HCT116 (cell line): ENCODE measurements at regions not wholly inside any gene's neighbourhood (a gene's known extent, or its start where the extent isn't known, plus 50 kb on each side); places are given as distances from the start of the nearest gene placed in this dataset.

Experiments
- ATAC-seq: fragments of 200-7000 bp; cut with Tn5 transposase; 2 replicates; pipeline ENCODE4 v1.9.1; 2020; ENCODE audit warnings: mild to moderate bottlenecking, moderate library complexity
- BruUV-seq: library from RNA; stranded (reverse); fragments of 400-500 nt; replicated peaks from 2 replicates; lab custom pipeline; 2021; lab: Mats Ljungman, UMichigan
- CTCF ChIA-PET: fragments of 300-600 bp; sonication (Branson Sonifier 250); formaldehyde crosslinking; loops from one replicate; lab custom pipeline; 2021; ENCODE audit warnings: antibody characterized with exemption; lab: Charles Lee
- POLR2A ChIA-PET: fragments of 300-600, 350-600 bp; sonication (Branson Sonifier 250); formaldehyde crosslinking; loops from one replicate; lab custom pipeline; 2021; ENCODE audit warnings: antibody characterized with exemption; lab: Charles Lee
- RAD21 ChIA-PET, 2 experiments: fragments of 300-600 bp; sonication (Branson Sonifier 250); formaldehyde crosslinking; loops; one replicate each; lab custom pipeline; 2023; ENCODE audit warnings: low total read pairs in 2 of 2; ENCODE audit not compliant: uncharacterized antibody in 2 of 2, unreplicated experiment in 2 of 2, low non-redundant PET in 1 of 2; lab: Charles Lee
- DNase-seq: peaks from one replicate; pipeline ENCODE4 v3.0.0-alpha.2; 2010; ENCODE audit warnings: low read depth, low spot score
- H2AFZ ChIP-seq: fragments of 200-600 bp; shearing (Covaris generic), sonication (generic); 2 replicates; pipeline ENCODE4 v1.6.1; 2017; ENCODE audit warnings: low read depth, mixed run types, mixed read lengths, antibody characterized with exemption, low read length; ENCODE audit not compliant: poor library complexity, severe bottlenecking
- H3K27ac ChIP-seq: 2 replicates; pipeline ENCODE4 v1.5.1; 2012; ENCODE audit warnings: low read depth, low read length
- H3K27me3 ChIP-seq: fragments of 200-600 bp; sonication (generic); 2 replicates; pipeline ENCODE4 v1.6.1; 2016; ENCODE audit warnings: mixed run types, low read length, mixed read lengths; ENCODE audit not compliant: insufficient read depth
- H3K36me3 ChIP-seq, 2 experiments: fragments of 200-500 bp in 1 of 2; fragments of 200-600 bp in 1 of 2; sonication (Bioruptor generic) in 1 of 2; sonication (generic) in 1 of 2; 2 replicates each; pipeline versions ENCODE4 v1.5.1 to v1.6.1; 2014 to 2016; ENCODE audit warnings: low read length in 2 of 2, inconsistent platforms in 1 of 2, mixed read lengths in 1 of 2, mixed run types in 1 of 2; ENCODE audit not compliant: insufficient read depth in 2 of 2, control insufficient read depth in 1 of 2
- H3K4me1 ChIP-seq, 2 experiments: fragments of 200-600 bp in 1 of 2; sonication (generic) in 1 of 2; 2 replicates each; pipeline versions ENCODE4 v1.5.1 to v1.6.1; 2012 to 2017; ENCODE audit warnings: low read length in 2 of 2, inconsistent platforms in 1 of 2, mild to moderate bottlenecking in 1 of 2, mixed read lengths in 1 of 2, mixed run types in 1 of 2, moderate library complexity in 1 of 2; ENCODE audit not compliant: insufficient read depth in 2 of 2, control insufficient read depth in 1 of 2
- H3K4me2 ChIP-seq: fragments of 200-600 bp; sonication (generic); 2 replicates; pipeline ENCODE4 v1.6.1; 2017; ENCODE audit warnings: mixed run types, low read length, mixed read lengths
- H3K4me3 ChIP-seq, 2 experiments: fragments of 200-600 bp in 1 of 2; sonication (generic) in 1 of 2; replicated peaks in 1 of 2; 2 replicates each; pipeline ENCODE4 v1.5.1; 2011 to 2016; ENCODE audit warnings: low read length in 2 of 2, control low read depth in 1 of 2, low read depth in 1 of 2, mild to moderate bottlenecking in 1 of 2, mixed read lengths in 1 of 2, mixed run types in 1 of 2
- H3K79me2 ChIP-seq: fragments of 200-600 bp; sonication (generic); 2 replicates; pipeline ENCODE4 v1.6.1; 2017; ENCODE audit warnings: mild to moderate bottlenecking, mixed run types, low read length, moderate library complexity, mixed read lengths; ENCODE audit not compliant: insufficient read depth
- H3K9ac ChIP-seq: fragments of 200-600 bp; sonication (generic); 2 replicates; pipeline ENCODE4 v1.6.1; 2016; ENCODE audit warnings: low read length, mixed read lengths
- H3K9me2 ChIP-seq: fragments of 200-600 bp; sonication (generic), shearing (Covaris generic); 2 replicates; pipeline ENCODE4 v1.6.1; 2017; ENCODE audit warnings: mixed run types, mild to moderate bottlenecking, moderate library complexity; ENCODE audit not compliant: insufficient read depth
- H3K9me3 ChIP-seq, 2 experiments: fragments of 200-500 bp in 1 of 2; fragments of 200-600 bp in 1 of 2; sonication (Bioruptor generic) in 1 of 2; sonication (generic) in 1 of 2; 2 replicates each; pipeline ENCODE4 v1.6.1; 2014 to 2017; ENCODE audit warnings: low read length in 2 of 2, mixed read lengths in 2 of 2, inconsistent platforms in 1 of 2, low read depth in 1 of 2, mild to moderate bottlenecking in 1 of 2, mixed run types in 1 of 2, moderate library complexity in 1 of 2; ENCODE audit not compliant: control insufficient read depth in 1 of 2, insufficient read depth in 1 of 2
- H4K20me1 ChIP-seq: fragments of 200-600 bp; sonication (generic), shearing (Covaris generic); 2 replicates; pipeline ENCODE4 v1.6.1; 2017; ENCODE audit warnings: mixed run types, mild to moderate bottlenecking, moderate library complexity; ENCODE audit not compliant: insufficient read depth
- CBX3 ChIP-seq: IDR thresholded peaks from 2 replicates; pipeline ENCODE4 v1.6.1; 2012; ENCODE audit warnings: low read depth
- CTCF ChIP-seq, 3 experiments: fragments of 200-600 bp in 1 of 3; sonication (generic) in 1 of 3; IDR thresholded peaks in 2 of 3; conservative IDR thresholded peaks in 1 of 3; 2 replicates each; pipeline ENCODE4 v1.5.1; 2012 to 2017; ENCODE audit warnings: low read depth in 2 of 3, low read length in 2 of 3, antibody characterized with exemption in 1 of 3, borderline replicate concordance in 1 of 3, control low read depth in 1 of 3, mild to moderate bottlenecking in 1 of 3, mixed read lengths in 1 of 3, mixed run types in 1 of 3, moderate library complexity in 1 of 3; ENCODE audit not compliant: insufficient read depth in 1 of 3
- EGR1 ChIP-seq: IDR thresholded peaks from 2 replicates; pipeline ENCODE4 v1.6.1; 2012; ENCODE audit warnings: low read depth
- FOSL1 ChIP-seq: IDR thresholded peaks from 2 replicates; pipeline ENCODE4 v1.6.1; 2012; ENCODE audit warnings: low read depth
- JUND ChIP-seq: IDR thresholded peaks from 2 replicates; pipeline ENCODE4 v1.6.1; 2012
- MAX ChIP-seq: IDR thresholded peaks from 2 replicates; pipeline ENCODE4 v1.6.1; 2012
- POLR2A ChIP-seq: IDR thresholded peaks from 2 replicates; pipeline ENCODE4 v1.7.0; 2011; ENCODE audit warnings: borderline replicate concordance; ENCODE audit not compliant: insufficient read depth, insufficient read length; ENCODE audit errors: extremely low read depth
- RAD21 ChIP-seq: IDR thresholded peaks from 2 replicates; pipeline ENCODE4 v1.6.1; 2012; ENCODE audit warnings: low read depth, mild to moderate bottlenecking
- REST ChIP-seq: IDR thresholded peaks from 2 replicates; pipeline ENCODE4 v1.6.1; 2012; ENCODE audit warnings: low read depth
- SP1 ChIP-seq: IDR thresholded peaks from 2 replicates; pipeline ENCODE4 v1.6.1; 2012; ENCODE audit warnings: low read depth
- SRF ChIP-seq: IDR thresholded peaks from 2 replicates; pipeline ENCODE4 v1.6.1; 2012; ENCODE audit warnings: low read depth
- YY1 ChIP-seq: IDR thresholded peaks from 2 replicates; pipeline ENCODE4 v1.6.1; 2011; ENCODE audit warnings: low read length, low read depth, moderate library complexity, mild to moderate bottlenecking; ENCODE audit not compliant: insufficient replicate concordance; ENCODE audit errors: extremely low read depth
- ZBTB33 ChIP-seq: IDR thresholded peaks from 2 replicates; pipeline ENCODE4 v1.6.1; 2011; ENCODE audit warnings: mild to moderate bottlenecking, low read length, moderate library complexity; ENCODE audit not compliant: insufficient replicate concordance; ENCODE audit errors: extremely low read depth
- ZFX ChIP-seq: fragments of 450-650 bp; IDR thresholded peaks from 2 replicates; pipeline ENCODE4 v1.6.1; 2017
- intact Hi-C: fragments of 100-400 bp; cut with micrococcal nuclease; formaldehyde crosslinking; loops from 2 replicates; pipeline ENCODE4 v1.10.0; 2022

GRCh38 chr9:130774183-130774582 lies 60.9 kb upstream of the ABL1 start (continued):
- TF ChIP-seq SP1 (no peak), CBX3 (no peak)
- TF ChIP-seq, all 23 proteins: peak for 0

- Histone ChIP-seq H3K4me3 (no peak overlapping the region), H3K36me3 (no peaks in the 10 kb centered on the region; a peak in 1 of 4 replicates), H3K9me3 (peaks cover 10 to 12% of the 10 kb centered on the region in 2 experiments; a peak in 3 of 4 replicates), H4K20me1 (no peaks in the 10 kb centered on the region), H3K4me1 (no peaks in the 10 kb centered on the region), H3K27ac (no peak overlapping the region), H3K4me2 (no peak overlapping the region), H3K79me2 (peaks cover 20% of the 10 kb centered on the region), H2AFZ (no peak overlapping the region), H3K9ac (no peak overlapping the region), H3K27me3 (no peaks in the 10 kb centered on the region), H3K9me2 (no peaks in the 10 kb centered on the region)
- no peak for DNase-seq
- POLR2A ChIA-PET = interaction anchor here (1.3 kb wide), 1 partner anchor 68 kb away, joined by 3 read pairs; no protein-coding TSS in a partner anchor
- intact Hi-C loops = no loop called here
- TF ChIP-seq MAX (no peak), RAD21 (no peak), CBX3 (no peak), ZBTB33 (no peak), EGR1 (no peak), CTCF (IDR thresholded peaks at IDR 0.05 in 2 of 3, conservative IDR thresholded peaks at IDR 0.05 in 1 of 3; ENCODE audit: borderline replicate concordance in 1 of 3, insufficient read depth in 1 of 3, low read depth in 2 of 3, low read length in 2 of 3) (no peak), ZFX (no peak), REST (no peak), YY1 (no peak), POLR2A (no peak), SRF (no peak), JUND (no peak), FOSL1 (no peak)
- no peak for ATAC-seq
- CTCF ChIA-PET = no interaction called here
- RAD21 ChIA-PET = no interaction called here
- no TSS peak for BruUV-seq
Observed at GRCh38 chr9:130775336-130775991, 59.6 kb upstream of the ABL1 start.
